WTC11 (cell line): ENCODE measurements at regions not wholly inside any gene's neighbourhood (a gene's known extent, or its start where the extent isn't known, plus 50 kb on each side); places are given as distances from the start of the nearest gene placed in this dataset.

Source experiments
- ATAC-seq: fragments of 200-7000 bp; cut with Tn5 transposase; 2 replicates; pipeline ENCODE4 v1.10.0; 2021; ENCODE audit warnings: mild to moderate bottlenecking, moderate library complexity
- CTCF ChIA-PET: fragments of 300-600 bp; sonication (Branson Sonifier 250); formaldehyde crosslinking; loops from one replicate; lab custom pipeline; 2021; ENCODE audit warnings: antibody characterized with exemption; lab: Charles Lee
- POLR2A ChIA-PET: fragments of 350-600 bp; sonication (Branson Sonifier 250); formaldehyde crosslinking; loops from one replicate; lab custom pipeline; 2021; ENCODE audit warnings: antibody characterized with exemption; lab: Charles Lee
- DNase-seq: peaks from one replicate; pipeline ENCODE4 v3.0.0; 2021; ENCODE audit warnings: low spot score
- H3K27ac Mint-ChIP-seq: 2 replicates; pipeline ENCODE4 v1.8.0; 2021; ENCODE audit warnings: mixed read lengths
- H3K27me3 Mint-ChIP-seq: 2 replicates; pipeline ENCODE4 v1.8.0; 2021; ENCODE audit warnings: low read depth, mild to moderate bottlenecking, moderate library complexity, mixed read lengths
- H3K36me3 Mint-ChIP-seq: 2 replicates; pipeline ENCODE4 v1.8.0; 2021; ENCODE audit warnings: mixed read lengths
- H3K4me1 Mint-ChIP-seq: 2 replicates; pipeline ENCODE4 v1.8.0; 2022; ENCODE audit warnings: mixed read lengths
- H3K4me3 Mint-ChIP-seq: 2 replicates; pipeline ENCODE4 v1.8.0; 2021; ENCODE audit warnings: mild to moderate bottlenecking, moderate library complexity, mixed read lengths
- H3K9me3 Mint-ChIP-seq: 2 replicates; pipeline ENCODE4 v1.8.0; 2021; ENCODE audit warnings: mixed read lengths
- CREM ChIP-seq: sonication (generic); formaldehyde crosslinking; IDR thresholded peaks from 2 replicates; pipeline ENCODE4 v1.8.1; 2022; ENCODE audit warnings: mild to moderate bottlenecking, missing genetic modification reagents, moderate library complexity
- ETV6 ChIP-seq: sonication (generic); formaldehyde crosslinking; IDR thresholded peaks from 2 replicates; pipeline ENCODE4 v1.8.1; 2022; ENCODE audit warnings: mild to moderate bottlenecking, missing genetic modification reagents
- HMGA2 ChIP-seq: fragments of 250-450 bp; sonication (Bioruptor Pico); IDR thresholded peaks from 2 replicates; pipeline ENCODE4 v1.4.0; 2021; ENCODE audit warnings: mild to moderate bottlenecking, moderate library complexity
- JUN ChIP-seq: sonication (generic); formaldehyde crosslinking; IDR thresholded peaks from 2 replicates; pipeline ENCODE4 v1.8.0; 2023; ENCODE audit warnings: mild to moderate bottlenecking, missing genetic modification reagents
- NFE2L1 ChIP-seq: sonication (generic); formaldehyde crosslinking; IDR thresholded peaks from 2 replicates; pipeline ENCODE4 v1.8.1; 2023; ENCODE audit warnings: missing genetic modification reagents
- NR1H2 ChIP-seq: sonication (generic); formaldehyde crosslinking; IDR thresholded peaks from 2 replicates; pipeline ENCODE4 v1.9.0; 2021; ENCODE audit warnings: mild to moderate bottlenecking, moderate library complexity, missing genetic modification reagents
- RORB ChIP-seq: fragments of 250-450 bp; sonication (Bioruptor Pico); IDR thresholded peaks from 2 replicates; pipeline ENCODE4 v1.9.0; 2021; ENCODE audit warnings: mild to moderate bottlenecking
- ZNF219 ChIP-seq: sonication (generic); formaldehyde crosslinking; IDR thresholded peaks from 2 replicates; pipeline ENCODE4 v1.8.0; 2023; ENCODE audit warnings: missing genetic modification reagents, mild to moderate bottlenecking, borderline replicate concordance
- ZNF423 ChIP-seq: fragments of 250-450 bp; sonication (Bioruptor Pico); IDR thresholded peaks from 2 replicates; pipeline ENCODE4 v2.1.2; 2022; ENCODE audit warnings: mild to moderate bottlenecking, moderate library complexity
- TF ChIP-seq, protein P1 (sequence below): sonication (generic); formaldehyde crosslinking; IDR thresholded peaks from 2 replicates; pipeline ENCODE4 v1.8.0; 2022; ENCODE audit warnings: mild to moderate bottlenecking, missing genetic modification reagents
- TF ChIP-seq, protein P2 (sequence below): sonication (generic); formaldehyde crosslinking; IDR thresholded peaks from 2 replicates; pipeline ENCODE4 v1.8.0; 2023; ENCODE audit warnings: mild to moderate bottlenecking, missing genetic modification reagents
- TF ChIP-seq, protein P3 (sequence below): fragments of 250-450 bp; sonication (Bioruptor Pico); IDR thresholded peaks from 2 replicates; pipeline ENCODE4 v1.9.0; 2021; ENCODE audit warnings: mild to moderate bottlenecking, borderline replicate concordance
- TF ChIP-seq, protein P4 (sequence below): sonication (generic); formaldehyde crosslinking; IDR thresholded peaks from 2 replicates; pipeline ENCODE4 v1.8.1; 2023; ENCODE audit warnings: mild to moderate bottlenecking, missing genetic modification reagents
- TF ChIP-seq, protein P5 (sequence below): sonication (generic); formaldehyde crosslinking; IDR thresholded peaks from 2 replicates; pipeline ENCODE4 v1.8.1; 2022; ENCODE audit warnings: mild to moderate bottlenecking, missing genetic modification reagents, moderate library complexity, borderline replicate concordance
- TF ChIP-seq, protein P6 (sequence below): sonication (generic); formaldehyde crosslinking; IDR thresholded peaks from 2 replicates; pipeline ENCODE4 v1.8.1; 2022; ENCODE audit warnings: mild to moderate bottlenecking, moderate library complexity, missing genetic modification reagents

DNA sequence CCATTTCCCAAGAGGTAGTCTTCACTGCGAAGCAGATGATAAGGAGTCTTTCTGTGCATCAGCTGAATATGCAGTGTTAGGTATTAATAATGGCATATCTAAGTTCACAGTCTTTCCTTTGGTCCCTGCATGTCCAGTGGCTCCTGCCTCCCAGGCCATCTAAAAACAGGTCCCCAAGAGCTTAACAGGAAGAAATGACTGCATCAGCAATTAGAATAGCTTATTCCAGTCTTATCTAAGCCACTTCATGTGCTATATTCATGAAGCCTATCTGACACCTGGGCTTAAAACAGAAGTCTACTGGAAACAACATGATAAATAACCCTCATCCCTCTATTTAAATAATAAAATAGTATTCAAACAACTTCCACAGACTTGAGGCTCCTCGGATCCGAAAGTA lies 346.1 kb upstream of the ERCC4 start (continued):
- TF ChIP-seq CREM (CRISPR knock-in tag) (no peak), ZNF219 (CRISPR knock-in tag) (no peak), RORB (CRISPR knock-in tag) (no peak)
- TF ChIP-seq, protein P1, sequence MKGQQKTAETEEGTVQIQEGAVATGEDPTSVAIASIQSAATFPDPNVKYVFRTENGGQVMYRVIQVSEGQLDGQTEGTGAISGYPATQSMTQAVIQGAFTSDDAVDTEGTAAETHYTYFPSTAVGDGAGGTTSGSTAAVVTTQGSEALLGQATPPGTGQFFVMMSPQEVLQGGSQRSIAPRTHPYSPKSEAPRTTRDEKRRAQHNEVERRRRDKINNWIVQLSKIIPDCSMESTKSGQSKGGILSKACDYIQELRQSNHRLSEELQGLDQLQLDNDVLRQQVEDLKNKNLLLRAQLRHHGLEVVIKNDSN, result no peak
- TF ChIP-seq, protein P2, sequence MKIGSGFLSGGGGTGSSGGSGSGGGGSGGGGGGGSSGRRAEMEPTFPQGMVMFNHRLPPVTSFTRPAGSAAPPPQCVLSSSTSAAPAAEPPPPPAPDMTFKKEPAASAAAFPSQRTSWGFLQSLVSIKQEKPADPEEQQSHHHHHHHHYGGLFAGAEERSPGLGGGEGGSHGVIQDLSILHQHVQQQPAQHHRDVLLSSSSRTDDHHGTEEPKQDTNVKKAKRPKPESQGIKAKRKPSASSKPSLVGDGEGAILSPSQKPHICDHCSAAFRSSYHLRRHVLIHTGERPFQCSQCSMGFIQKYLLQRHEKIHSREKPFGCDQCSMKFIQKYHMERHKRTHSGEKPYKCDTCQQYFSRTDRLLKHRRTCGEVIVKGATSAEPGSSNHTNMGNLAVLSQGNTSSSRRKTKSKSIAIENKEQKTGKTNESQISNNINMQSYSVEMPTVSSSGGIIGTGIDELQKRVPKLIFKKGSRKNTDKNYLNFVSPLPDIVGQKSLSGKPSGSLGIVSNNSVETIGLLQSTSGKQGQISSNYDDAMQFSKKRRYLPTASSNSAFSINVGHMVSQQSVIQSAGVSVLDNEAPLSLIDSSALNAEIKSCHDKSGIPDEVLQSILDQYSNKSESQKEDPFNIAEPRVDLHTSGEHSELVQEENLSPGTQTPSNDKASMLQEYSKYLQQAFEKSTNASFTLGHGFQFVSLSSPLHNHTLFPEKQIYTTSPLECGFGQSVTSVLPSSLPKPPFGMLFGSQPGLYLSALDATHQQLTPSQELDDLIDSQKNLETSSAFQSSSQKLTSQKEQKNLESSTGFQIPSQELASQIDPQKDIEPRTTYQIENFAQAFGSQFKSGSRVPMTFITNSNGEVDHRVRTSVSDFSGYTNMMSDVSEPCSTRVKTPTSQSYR, result no peak
- TF ChIP-seq, protein P3, sequence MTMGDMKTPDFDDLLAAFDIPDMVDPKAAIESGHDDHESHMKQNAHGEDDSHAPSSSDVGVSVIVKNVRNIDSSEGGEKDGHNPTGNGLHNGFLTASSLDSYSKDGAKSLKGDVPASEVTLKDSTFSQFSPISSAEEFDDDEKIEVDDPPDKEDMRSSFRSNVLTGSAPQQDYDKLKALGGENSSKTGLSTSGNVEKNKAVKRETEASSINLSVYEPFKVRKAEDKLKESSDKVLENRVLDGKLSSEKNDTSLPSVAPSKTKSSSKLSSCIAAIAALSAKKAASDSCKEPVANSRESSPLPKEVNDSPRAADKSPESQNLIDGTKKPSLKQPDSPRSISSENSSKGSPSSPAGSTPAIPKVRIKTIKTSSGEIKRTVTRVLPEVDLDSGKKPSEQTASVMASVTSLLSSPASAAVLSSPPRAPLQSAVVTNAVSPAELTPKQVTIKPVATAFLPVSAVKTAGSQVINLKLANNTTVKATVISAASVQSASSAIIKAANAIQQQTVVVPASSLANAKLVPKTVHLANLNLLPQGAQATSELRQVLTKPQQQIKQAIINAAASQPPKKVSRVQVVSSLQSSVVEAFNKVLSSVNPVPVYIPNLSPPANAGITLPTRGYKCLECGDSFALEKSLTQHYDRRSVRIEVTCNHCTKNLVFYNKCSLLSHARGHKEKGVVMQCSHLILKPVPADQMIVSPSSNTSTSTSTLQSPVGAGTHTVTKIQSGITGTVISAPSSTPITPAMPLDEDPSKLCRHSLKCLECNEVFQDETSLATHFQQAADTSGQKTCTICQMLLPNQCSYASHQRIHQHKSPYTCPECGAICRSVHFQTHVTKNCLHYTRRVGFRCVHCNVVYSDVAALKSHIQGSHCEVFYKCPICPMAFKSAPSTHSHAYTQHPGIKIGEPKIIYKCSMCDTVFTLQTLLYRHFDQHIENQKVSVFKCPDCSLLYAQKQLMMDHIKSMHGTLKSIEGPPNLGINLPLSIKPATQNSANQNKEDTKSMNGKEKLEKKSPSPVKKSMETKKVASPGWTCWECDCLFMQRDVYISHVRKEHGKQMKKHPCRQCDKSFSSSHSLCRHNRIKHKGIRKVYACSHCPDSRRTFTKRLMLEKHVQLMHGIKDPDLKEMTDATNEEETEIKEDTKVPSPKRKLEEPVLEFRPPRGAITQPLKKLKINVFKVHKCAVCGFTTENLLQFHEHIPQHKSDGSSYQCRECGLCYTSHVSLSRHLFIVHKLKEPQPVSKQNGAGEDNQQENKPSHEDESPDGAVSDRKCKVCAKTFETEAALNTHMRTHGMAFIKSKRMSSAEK (CRISPR knock-in tag), result no peak
- TF ChIP-seq, protein P4, sequence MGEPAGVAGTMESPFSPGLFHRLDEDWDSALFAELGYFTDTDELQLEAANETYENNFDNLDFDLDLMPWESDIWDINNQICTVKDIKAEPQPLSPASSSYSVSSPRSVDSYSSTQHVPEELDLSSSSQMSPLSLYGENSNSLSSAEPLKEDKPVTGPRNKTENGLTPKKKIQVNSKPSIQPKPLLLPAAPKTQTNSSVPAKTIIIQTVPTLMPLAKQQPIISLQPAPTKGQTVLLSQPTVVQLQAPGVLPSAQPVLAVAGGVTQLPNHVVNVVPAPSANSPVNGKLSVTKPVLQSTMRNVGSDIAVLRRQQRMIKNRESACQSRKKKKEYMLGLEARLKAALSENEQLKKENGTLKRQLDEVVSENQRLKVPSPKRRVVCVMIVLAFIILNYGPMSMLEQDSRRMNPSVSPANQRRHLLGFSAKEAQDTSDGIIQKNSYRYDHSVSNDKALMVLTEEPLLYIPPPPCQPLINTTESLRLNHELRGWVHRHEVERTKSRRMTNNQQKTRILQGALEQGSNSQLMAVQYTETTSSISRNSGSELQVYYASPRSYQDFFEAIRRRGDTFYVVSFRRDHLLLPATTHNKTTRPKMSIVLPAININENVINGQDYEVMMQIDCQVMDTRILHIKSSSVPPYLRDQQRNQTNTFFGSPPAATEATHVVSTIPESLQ (CRISPR knock-in tag), result no peak

DNA sequence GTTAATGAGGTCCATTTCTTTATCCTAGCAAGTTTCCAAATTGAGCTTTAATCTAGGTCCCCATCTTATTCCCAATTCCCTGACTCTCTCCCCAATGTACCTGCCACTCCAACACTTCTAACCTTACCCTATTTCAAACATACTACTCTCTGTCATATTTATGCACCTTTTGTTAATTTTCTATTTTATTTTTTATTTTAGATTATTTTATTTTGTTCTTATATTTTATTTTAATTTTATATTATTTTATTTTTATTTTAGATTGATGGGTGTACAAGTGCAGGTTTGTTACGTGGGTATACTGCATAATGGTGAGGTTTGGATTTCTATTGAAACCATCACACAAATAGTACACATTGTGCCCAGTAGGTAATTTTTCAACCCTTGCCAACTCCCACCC lies 333.9 kb upstream of the ERCC4 start:
- Mint-ChIP-seq H3K27ac (no peak overlapping the region), H3K9me3 (peaks cover 7% of the 10 kb centered on the region), H3K4me1 (no peaks in the 10 kb centered on the region), H3K27me3 (no peaks in the 10 kb centered on the region), H3K4me3 (no peak overlapping the region), H3K36me3 (no peaks in the 10 kb centered on the region)
- ChIA-PET CTCF (no interaction called here), POLR2A (no interaction called here)
- DNase-seq (no peak), ATAC-seq (no peak)
- TF ChIP-seq ETV6 (CRISPR knock-in tag) (no peak), JUN (CRISPR knock-in tag) (no peak), NFE2L1 (CRISPR knock-in tag) (no peak), HMGA2 (CRISPR knock-in tag) (peak; percentile 92), NR1H2 (CRISPR knock-in tag) (no peak), ZNF423 (CRISPR knock-in tag) (no peak)
- TF ChIP-seq, protein P5, sequence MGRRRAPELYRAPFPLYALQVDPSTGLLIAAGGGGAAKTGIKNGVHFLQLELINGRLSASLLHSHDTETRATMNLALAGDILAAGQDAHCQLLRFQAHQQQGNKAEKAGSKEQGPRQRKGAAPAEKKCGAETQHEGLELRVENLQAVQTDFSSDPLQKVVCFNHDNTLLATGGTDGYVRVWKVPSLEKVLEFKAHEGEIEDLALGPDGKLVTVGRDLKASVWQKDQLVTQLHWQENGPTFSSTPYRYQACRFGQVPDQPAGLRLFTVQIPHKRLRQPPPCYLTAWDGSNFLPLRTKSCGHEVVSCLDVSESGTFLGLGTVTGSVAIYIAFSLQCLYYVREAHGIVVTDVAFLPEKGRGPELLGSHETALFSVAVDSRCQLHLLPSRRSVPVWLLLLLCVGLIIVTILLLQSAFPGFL (CRISPR knock-in tag), result no peak
- TF ChIP-seq, protein P6, sequence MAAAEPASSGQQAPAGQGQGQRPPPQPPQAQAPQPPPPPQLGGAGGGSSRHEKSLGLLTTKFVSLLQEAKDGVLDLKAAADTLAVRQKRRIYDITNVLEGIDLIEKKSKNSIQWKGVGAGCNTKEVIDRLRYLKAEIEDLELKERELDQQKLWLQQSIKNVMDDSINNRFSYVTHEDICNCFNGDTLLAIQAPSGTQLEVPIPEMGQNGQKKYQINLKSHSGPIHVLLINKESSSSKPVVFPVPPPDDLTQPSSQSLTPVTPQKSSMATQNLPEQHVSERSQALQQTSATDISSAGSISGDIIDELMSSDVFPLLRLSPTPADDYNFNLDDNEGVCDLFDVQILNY (CRISPR knock-in tag), result no peak
